PC-9 (cell line): ENCODE measurements at regions not wholly inside any gene's neighbourhood (a gene's known extent, or its start where the extent isn't known, plus 50 kb on each side); places are given as distances from the start of the nearest gene placed in this dataset.

Experiments used
- BruUV-seq: library from RNA; stranded (reverse); fragments of 400-500 nt; replicated peaks from 2 replicates; lab custom pipeline; 2021; lab: Mats Ljungman, UMichigan
- CTCF ChIA-PET: fragments of 300-600 bp; sonication (Branson Sonifier 250); formaldehyde crosslinking; loops from one replicate; lab custom pipeline; 2022; ENCODE audit warnings: antibody characterized with exemption; lab: Charles Lee
- POLR2A ChIA-PET: fragments of 300-600 bp; sonication (Branson Sonifier 250); formaldehyde crosslinking; loops from one replicate; lab custom pipeline; 2022; ENCODE audit warnings: antibody characterized with exemption; ENCODE audit not compliant: unreplicated experiment; lab: Charles Lee
- DNase-seq, 2 experiments: peaks; one replicate each; pipeline versions ENCODE4 v3.0.0 to v3.0.0-alpha.2; 2015 to 2022; ENCODE audit warnings: mixed read lengths in 1 of 2
- H2AFZ ChIP-seq: fragments of 200-600 bp; sonication (generic); 2 replicates; pipeline ENCODE4 v1.8.1; 2017; ENCODE audit warnings: antibody characterized with exemption
- H3F3A ChIP-seq: fragments of 200-600 bp; sonication (generic); 2 replicates; pipeline ENCODE4 v1.8.1; 2017; ENCODE audit warnings: antibody characterized with exemption, mild to moderate bottlenecking, low read depth; ENCODE audit not compliant: insufficient read depth
- H3K27ac ChIP-seq: fragments of 200-600 bp; sonication (generic); 2 replicates; pipeline ENCODE4 v1.6.1; 2016; ENCODE audit warnings: mixed run types
- H3K27me3 ChIP-seq: fragments of 200-600 bp; sonication (generic); 2 replicates; pipeline ENCODE4 v1.6.1; 2016; ENCODE audit warnings: low read depth, mixed run types; ENCODE audit not compliant: insufficient read depth
- H3K36me3 ChIP-seq: fragments of 200-600 bp; sonication (generic); 2 replicates; pipeline ENCODE4 v1.6.1; 2016; ENCODE audit warnings: low read depth, mixed run types
- H3K4me1 ChIP-seq: fragments of 200-600 bp; sonication (generic); replicated peaks from 2 replicates; pipeline ENCODE4 v1.6.1; 2016; ENCODE audit warnings: mixed run types; ENCODE audit not compliant: insufficient read depth
- H3K4me2 ChIP-seq: fragments of 200-600 bp; sonication (generic); 2 replicates; pipeline ENCODE4 v1.6.1; 2017; ENCODE audit warnings: mixed run types
- H3K4me3 ChIP-seq: fragments of 200-600 bp; sonication (generic); 2 replicates; pipeline ENCODE4 v1.6.1; 2016; ENCODE audit warnings: mixed run types
- H3K79me2 ChIP-seq: fragments of 200-600 bp; sonication (generic); 2 replicates; pipeline ENCODE4 v1.6.1; 2017; ENCODE audit warnings: low read depth, mixed run types
- H3K9me2 ChIP-seq: fragments of 200-600 bp; sonication (generic); 2 replicates; pipeline ENCODE4 v1.8.1; 2017; ENCODE audit warnings: mild to moderate bottlenecking; ENCODE audit not compliant: insufficient read depth
- H3K9me3 ChIP-seq: fragments of 200-600 bp; sonication (generic); 2 replicates; pipeline ENCODE4 v1.8.1; 2016; ENCODE audit warnings: low read depth; ENCODE audit not compliant: insufficient read depth
- H4K20me1 ChIP-seq: fragments of 200-600 bp; sonication (generic); 2 replicates; pipeline ENCODE4 v1.8.1; 2017; ENCODE audit not compliant: insufficient read depth
- EZH2 ChIP-seq: fragments of 200-600 bp; sonication (generic); IDR thresholded peaks from 2 replicates; pipeline ENCODE4 v1.8.0; 2017; ENCODE audit warnings: antibody characterized with exemption, low read depth
- intact Hi-C: fragments of 100-400 bp; cut with micrococcal nuclease; formaldehyde crosslinking; loops from one replicate; pipeline ENCODE4 v1.10.0; 2022; ENCODE audit not compliant: unreplicated experiment
- TF ChIP-seq, protein P1 (sequence below): fragments of 200-600 bp; sonication (generic); conservative IDR thresholded peaks from 2 replicates; pipeline ENCODE4 v1.6.1; 2017; ENCODE audit warnings: mixed run types, antibody characterized with exemption, mild to moderate bottlenecking, moderate library complexity

DNA sequence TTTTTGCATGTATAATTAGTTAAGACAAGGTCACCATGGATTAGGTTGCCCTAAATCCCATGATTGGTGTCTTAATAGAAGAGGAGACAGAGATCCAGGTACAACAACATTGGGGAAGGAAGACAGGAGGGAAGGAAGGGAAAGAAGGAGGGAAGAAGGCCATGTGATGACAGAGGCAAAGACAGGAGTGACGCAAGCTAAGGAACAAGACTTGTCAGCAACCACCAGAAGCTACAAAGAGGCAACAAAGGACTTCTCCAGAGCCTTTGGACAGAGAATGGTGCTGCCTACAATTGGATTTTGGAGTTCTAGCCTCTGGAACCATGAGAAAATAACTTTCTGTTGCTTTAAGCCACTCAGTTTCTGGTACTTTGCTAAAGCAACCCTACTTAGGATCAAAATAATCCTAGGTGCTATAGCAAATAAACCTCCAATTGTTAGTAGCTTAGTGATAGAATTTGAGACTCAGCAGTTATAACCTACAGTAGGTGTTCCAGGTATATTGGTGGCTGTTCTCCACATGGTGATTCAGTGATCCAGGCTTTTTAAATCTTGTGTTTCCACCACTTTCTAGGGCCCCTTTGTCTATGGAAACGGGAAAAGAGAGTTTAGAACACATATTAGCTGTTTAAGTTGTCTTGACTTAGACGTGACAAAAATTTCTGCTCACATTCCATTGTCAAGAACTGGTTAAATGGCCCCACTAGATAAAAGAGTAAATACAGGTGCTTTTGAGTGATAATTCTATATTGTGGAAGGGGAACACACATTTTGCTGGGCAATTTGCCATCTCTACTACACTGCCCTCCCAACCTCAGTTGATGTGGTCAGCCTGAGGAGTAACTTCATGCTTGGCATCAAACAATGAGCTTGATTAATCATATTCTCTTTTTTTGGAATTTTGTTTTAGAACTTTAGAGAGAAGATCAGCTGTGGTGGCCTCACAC is 70.5 kb upstream of the SP4 start:
- TF ChIP-seq, protein P1, sequence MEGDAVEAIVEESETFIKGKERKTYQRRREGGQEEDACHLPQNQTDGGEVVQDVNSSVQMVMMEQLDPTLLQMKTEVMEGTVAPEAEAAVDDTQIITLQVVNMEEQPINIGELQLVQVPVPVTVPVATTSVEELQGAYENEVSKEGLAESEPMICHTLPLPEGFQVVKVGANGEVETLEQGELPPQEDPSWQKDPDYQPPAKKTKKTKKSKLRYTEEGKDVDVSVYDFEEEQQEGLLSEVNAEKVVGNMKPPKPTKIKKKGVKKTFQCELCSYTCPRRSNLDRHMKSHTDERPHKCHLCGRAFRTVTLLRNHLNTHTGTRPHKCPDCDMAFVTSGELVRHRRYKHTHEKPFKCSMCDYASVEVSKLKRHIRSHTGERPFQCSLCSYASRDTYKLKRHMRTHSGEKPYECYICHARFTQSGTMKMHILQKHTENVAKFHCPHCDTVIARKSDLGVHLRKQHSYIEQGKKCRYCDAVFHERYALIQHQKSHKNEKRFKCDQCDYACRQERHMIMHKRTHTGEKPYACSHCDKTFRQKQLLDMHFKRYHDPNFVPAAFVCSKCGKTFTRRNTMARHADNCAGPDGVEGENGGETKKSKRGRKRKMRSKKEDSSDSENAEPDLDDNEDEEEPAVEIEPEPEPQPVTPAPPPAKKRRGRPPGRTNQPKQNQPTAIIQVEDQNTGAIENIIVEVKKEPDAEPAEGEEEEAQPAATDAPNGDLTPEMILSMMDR, result no peak
- TF ChIP-seq EZH2, result no peak
- Histone ChIP-seq H3K9me3 (no peaks in the 10 kb centered on the region), H3K4me2 (no peak overlapping the region), H3K79me2 (no peaks in the 10 kb centered on the region), H3K36me3 (no peaks in the 10 kb centered on the region), H3K9me2 (no peaks in the 10 kb centered on the region), H3K27me3 (peaks cover 7% of the 10 kb centered on the region; the same call in 1 of the 2 replicates), H4K20me1 (no peaks in the 10 kb centered on the region), H3K4me3 (no peak overlapping the region), H3F3A (peaks cover 11% of the 10 kb centered on the region; the same call in 1 of the 2 replicates), H3K27ac (no peak overlapping the region), H3K4me1 (peaks cover 13% of the 10 kb centered on the region), H2AFZ (no peak overlapping the region)
- DNase-seq, result no peak
- ChIA-PET POLR2A (interaction anchor here (0.7 kb wide), 2 partner anchors 19 to 281 kb away, joined by 4 to 5 read pairs; no protein-coding TSS in a partner anchor), CTCF (no interaction called here)
- intact Hi-C loops, result no loop called here
- BruUV-seq, result no TSS peak

- H3F3A ChIP-seq, result peaks cover 11% of the 10 kb centered on the region; the same call in 1 of the 2 replicates
- peaks cover 13% of the 10 kb centered on the region for H3K4me1 ChIP-seq
- no peaks in the 10 kb centered on the region for H3K79me2 ChIP-seq
- H3K9me2 ChIP-seq, result no peaks in the 10 kb centered on the region
- BruUV-seq, result no TSS peak
- no peak for DNase-seq
- no peak overlapping the region for H3K4me3 ChIP-seq
- peaks cover 7% of the 10 kb centered on the region; the same call in 1 of the 2 replicates for H3K27me3 ChIP-seq
- H3K9me3 ChIP-seq, result no peaks in the 10 kb centered on the region
- intact Hi-C loops, result no loop called here
- H3K36me3 ChIP-seq, result no peaks in the 10 kb centered on the region
- TF ChIP-seq, protein P1, result no peak
- no peak for TF ChIP-seq EZH2
- H3K27ac ChIP-seq, result no peak overlapping the region
- H3K4me2 ChIP-seq, result no peak overlapping the region
- ChIA-PET CTCF (no interaction called here), POLR2A (no interaction called here)
- no peak overlapping the region for H2AFZ ChIP-seq
- H4K20me1 ChIP-seq, result no peaks in the 10 kb centered on the region
These were observed 69.2 kb upstream of the SP4 start for GRCh38 chr7:21358648-21359047.

- H3K27ac ChIP-seq, result no peak overlapping the region
- no peaks in the 10 kb centered on the region for H3K9me3 ChIP-seq
- intact Hi-C loops, result no loop called here
- H3F3A ChIP-seq, result peaks cover 11% of the 10 kb centered on the region; the same call in 1 of the 2 replicates
- no peaks in the 10 kb centered on the region for H3K79me2 ChIP-seq
- peaks cover 3% of the 10 kb centered on the region; the same call in 1 of the 2 replicates for H3K27me3 ChIP-seq
- no peak overlapping the region for H2AFZ ChIP-seq
- H3K4me3 ChIP-seq, result no peak overlapping the region
- H3K4me1 ChIP-seq, result peaks cover 13% of the 10 kb centered on the region
- H3K36me3 ChIP-seq, result no peaks in the 10 kb centered on the region
- no peak overlapping the region for H3K4me2 ChIP-seq
- ChIA-PET POLR2A (no interaction called here), CTCF (no interaction called here)
- no TSS peak for BruUV-seq
- H4K20me1 ChIP-seq, result no peaks in the 10 kb centered on the region
- DNase-seq, result no peak
- TF ChIP-seq, protein P1, result no peak
- TF ChIP-seq EZH2, result no peak
- H3K9me2 ChIP-seq, result no peaks in the 10 kb centered on the region
These were observed 68.7 kb upstream of the SP4 start for GRCh38 chr7:21359163-21359562.
